ENCODE measurements at regions not wholly inside any gene's neighbourhood (a gene's known extent, or its start where the extent isn't known, plus 50 kb on each side); places are given as distances from the start of the nearest gene placed in this dataset.

- Histone ChIP-seq H3K9me3 (ENCODE audit: control insufficient read depth, insufficient read depth, low read length) (peaks cover 4% of the 10 kb centered on the region), H3K4me3 (ENCODE audit: low read depth, low read length) (no peak overlapping the region), H3K27me3 (ENCODE audit: control insufficient read depth, insufficient read depth, low read length) (no peaks in the 10 kb centered on the region), H3K27ac (ENCODE audit: low read depth, low read length) (no peak overlapping the region)
- POLR2A ChIA-PET: no interaction called here
- DNase-seq (ENCODE audit: low read depth, low spot score): no peak
- TF ChIP-seq CTCF (IDR thresholded peaks at IDR 0.05; ENCODE audit: low read depth, low read length): no peak
- CTCF ChIA-PET: no interaction called here
These were observed 85.1 kb downstream of the CLDN17 start for GRCh38 chr21:30081506-30081905.

GRCh38 chr21:30072496-30072895 lies 94.1 kb downstream of the CLDN17 start:
- Histone ChIP-seq H3K27ac (ENCODE audit: low read depth, low read length) (no peak overlapping the region), H3K4me3 (ENCODE audit: low read depth, low read length) (no peak overlapping the region), H3K9me3 (ENCODE audit: control insufficient read depth, insufficient read depth, low read length) (peaks cover 7% of the 10 kb centered on the region), H3K27me3 (ENCODE audit: control insufficient read depth, insufficient read depth, low read length) (no peaks in the 10 kb centered on the region)
- CTCF ChIA-PET: no interaction called here
- DNase-seq (ENCODE audit: low read depth, low spot score): no peak
- no peak for TF ChIP-seq CTCF (IDR thresholded peaks at IDR 0.05; ENCODE audit: low read depth, low read length)
- POLR2A ChIA-PET: no interaction called here

GRCh38 chr21:30058928-30059327 lies 107.7 kb downstream of the CLDN17 start:
- TF ChIP-seq CTCF (IDR thresholded peaks at IDR 0.05; ENCODE audit: low read depth, low read length): no peak
- POLR2A ChIA-PET: no interaction called here
- Histone ChIP-seq H3K27me3 (ENCODE audit: control insufficient read depth, insufficient read depth, low read length) (no peaks in the 10 kb centered on the region), H3K27ac (ENCODE audit: low read depth, low read length) (no peak overlapping the region), H3K9me3 (ENCODE audit: control insufficient read depth, insufficient read depth, low read length) (no peaks in the 10 kb centered on the region), H3K4me3 (ENCODE audit: low read depth, low read length) (no peak overlapping the region)
- CTCF ChIA-PET: interaction anchor here (1.2 kb wide), 1 partner anchor 14 kb away, joined by 5 read pairs; no protein-coding TSS in a partner anchor
- no peak for DNase-seq (ENCODE audit: low read depth, low spot score)

- CTCF ChIA-PET: interaction anchor here (0.9 kb wide), 1 partner anchor 12 kb away, joined by 4 read pairs; no protein-coding TSS in a partner anchor
- TF ChIP-seq CTCF (IDR thresholded peaks at IDR 0.05; ENCODE audit: low read depth, low read length): no peak
- Histone ChIP-seq H3K4me3 (ENCODE audit: low read depth, low read length) (no peak overlapping the region), H3K27me3 (ENCODE audit: control insufficient read depth, insufficient read depth, low read length) (no peaks in the 10 kb centered on the region), H3K27ac (ENCODE audit: low read depth, low read length) (no peak overlapping the region), H3K9me3 (ENCODE audit: control insufficient read depth, insufficient read depth, low read length) (no peaks in the 10 kb centered on the region)
- POLR2A ChIA-PET: no interaction called here
- DNase-seq (ENCODE audit: low read depth, low spot score): no peak
These were observed 109.5 kb downstream of the CLDN17 start for GRCh38 chr21:30057108-30057507.

GRCh38 chr21:30048570-30048969 lies 108.8 kb upstream of the GRIK1 start:
- Histone ChIP-seq H3K27me3 (ENCODE audit: control insufficient read depth, insufficient read depth, low read length) (no peaks in the 10 kb centered on the region), H3K27ac (ENCODE audit: low read depth, low read length) (no peak overlapping the region), H3K4me3 (ENCODE audit: low read depth, low read length) (no peak overlapping the region), H3K9me3 (ENCODE audit: control insufficient read depth, insufficient read depth, low read length) (no peaks in the 10 kb centered on the region)
- ChIA-PET CTCF (no interaction called here), POLR2A (no interaction called here)
- no peak for TF ChIP-seq CTCF (IDR thresholded peaks at IDR 0.05; ENCODE audit: low read depth, low read length)
- DNase-seq (ENCODE audit: low read depth, low spot score): no peak

Data from AG04450 (cell line).